Coronary artery (tissue), 2 donors: ENCODE measurements at regions not wholly inside any gene's neighbourhood (a gene's known extent, or its start where the extent isn't known, plus 50 kb on each side); places are given as distances from the start of the nearest gene placed in this dataset.

Experiments
- DNase-seq: peaks from one replicate; pipeline ENCODE4 v3.0.0-alpha.2; 2017; ENCODE audit warnings: low spot score
- H3K27ac ChIP-seq, 2 donors: fragments of 200-600 bp; sonication (generic); one replicate each; pipeline ENCODE4 v1.5.1; 2016 to 2019
- H3K4me3 ChIP-seq: fragments of 200-600 bp; sonication (generic); 2 replicates; pipeline ENCODE4 v1.5.1; 2016; ENCODE audit warnings: mild to moderate bottlenecking, moderate library complexity
- TF ChIP-seq, protein P1 (sequence below): fragments of 200-600 bp; sonication (generic); IDR thresholded peaks from one replicate; pipeline ENCODE4 v1.5.1; 2019; ENCODE audit warnings: antibody characterized with exemption

DNA sequence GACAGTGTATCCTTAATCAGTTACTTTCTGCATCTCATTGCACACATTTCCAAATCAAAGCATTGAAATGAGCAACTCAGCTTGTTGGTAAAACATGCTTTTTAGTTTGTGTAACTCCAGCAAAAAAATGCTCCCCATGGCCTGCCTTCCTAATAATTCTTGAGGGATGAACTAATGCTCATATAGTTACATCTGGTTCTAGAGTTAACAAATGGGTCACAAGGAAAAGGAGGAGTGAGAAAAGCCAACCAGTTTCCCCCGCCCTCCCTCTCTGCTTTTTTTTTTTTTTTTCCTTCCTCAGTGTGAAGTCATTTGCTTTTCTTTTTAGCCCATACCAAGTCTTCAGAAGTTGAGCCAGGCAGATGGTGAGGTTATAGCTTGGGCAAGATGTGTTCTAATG, 231.7 kb downstream of the MTX2 start:
- H3K4me3 ChIP-seq = no peak overlapping the region
- TF ChIP-seq, protein P1, sequence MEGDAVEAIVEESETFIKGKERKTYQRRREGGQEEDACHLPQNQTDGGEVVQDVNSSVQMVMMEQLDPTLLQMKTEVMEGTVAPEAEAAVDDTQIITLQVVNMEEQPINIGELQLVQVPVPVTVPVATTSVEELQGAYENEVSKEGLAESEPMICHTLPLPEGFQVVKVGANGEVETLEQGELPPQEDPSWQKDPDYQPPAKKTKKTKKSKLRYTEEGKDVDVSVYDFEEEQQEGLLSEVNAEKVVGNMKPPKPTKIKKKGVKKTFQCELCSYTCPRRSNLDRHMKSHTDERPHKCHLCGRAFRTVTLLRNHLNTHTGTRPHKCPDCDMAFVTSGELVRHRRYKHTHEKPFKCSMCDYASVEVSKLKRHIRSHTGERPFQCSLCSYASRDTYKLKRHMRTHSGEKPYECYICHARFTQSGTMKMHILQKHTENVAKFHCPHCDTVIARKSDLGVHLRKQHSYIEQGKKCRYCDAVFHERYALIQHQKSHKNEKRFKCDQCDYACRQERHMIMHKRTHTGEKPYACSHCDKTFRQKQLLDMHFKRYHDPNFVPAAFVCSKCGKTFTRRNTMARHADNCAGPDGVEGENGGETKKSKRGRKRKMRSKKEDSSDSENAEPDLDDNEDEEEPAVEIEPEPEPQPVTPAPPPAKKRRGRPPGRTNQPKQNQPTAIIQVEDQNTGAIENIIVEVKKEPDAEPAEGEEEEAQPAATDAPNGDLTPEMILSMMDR = no peak
- no peak for DNase-seq
- H3K27ac ChIP-seq = no peak overlapping the region

DNA sequence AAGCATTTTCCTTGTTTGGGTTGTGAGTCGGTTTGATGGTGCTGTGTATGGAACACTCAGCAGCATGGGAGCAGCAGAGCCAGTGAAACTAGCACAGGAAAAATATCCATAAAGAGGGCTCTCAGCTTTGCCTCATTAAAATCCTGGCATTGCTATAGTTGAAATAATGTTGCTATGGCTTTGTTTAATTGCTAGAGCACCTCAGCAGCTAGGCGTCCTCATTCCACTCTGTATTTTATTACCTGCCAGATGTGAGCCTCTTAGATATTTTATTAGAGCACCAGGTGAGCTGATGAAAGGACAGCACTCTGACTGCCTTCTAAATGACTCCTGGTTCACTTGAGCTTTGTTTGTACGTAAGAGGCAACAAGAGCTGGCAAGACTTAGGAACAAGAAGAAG, 232.4 kb downstream of the MTX2 start:
- TF ChIP-seq, protein P1 = no peak
- Histone ChIP-seq H3K27ac (no peak overlapping the region), H3K4me3 (no peak overlapping the region)
- no peak for DNase-seq

DNA sequence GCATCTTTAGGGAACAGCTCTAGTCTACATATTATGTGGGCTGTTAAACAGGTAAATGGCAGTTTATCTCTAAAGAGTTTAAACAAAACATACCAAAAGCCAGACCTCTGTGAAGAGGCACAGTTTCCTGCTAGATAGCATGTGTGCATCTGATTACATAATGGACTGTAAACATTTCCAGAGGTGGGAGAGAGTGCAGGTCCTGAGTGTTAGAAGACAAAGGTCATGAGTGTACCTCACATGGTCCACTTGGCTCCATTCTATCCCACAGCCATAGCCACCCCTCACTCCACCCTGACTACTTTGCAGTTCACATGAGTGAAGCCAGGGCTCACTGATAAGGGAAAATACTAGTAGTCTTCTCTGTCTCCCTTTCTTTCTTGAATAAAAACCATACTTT, 233.4 kb downstream of the MTX2 start:
- Histone ChIP-seq H3K4me3 (no peak overlapping the region), H3K27ac (no peak overlapping the region)
- TF ChIP-seq, protein P1 = no peak
- no peak for DNase-seq

DNA sequence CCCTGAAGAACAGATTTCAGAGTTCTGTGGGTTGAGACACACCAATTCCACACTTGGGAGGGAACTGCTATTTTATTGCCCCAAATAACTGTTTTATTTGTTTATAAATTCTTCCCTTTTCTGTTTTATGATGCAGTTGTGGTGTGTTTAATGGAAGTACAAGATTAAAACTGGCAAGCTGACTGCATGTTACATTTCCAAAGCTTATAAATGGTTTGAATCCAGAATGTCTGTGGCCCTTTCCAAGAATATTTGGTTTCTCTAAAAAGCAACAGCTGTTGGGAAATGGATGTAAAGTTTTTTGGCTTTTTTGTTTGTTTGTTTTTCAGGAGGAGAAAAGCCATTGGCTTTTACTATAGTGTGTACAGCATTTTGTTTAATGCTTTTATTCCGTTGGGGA, 234.5 kb downstream of the MTX2 start:
- TF ChIP-seq, protein P1 = no peak
- Histone ChIP-seq H3K4me3 (no peak overlapping the region), H3K27ac (no peak overlapping the region)
- DNase-seq = no peak

DNA sequence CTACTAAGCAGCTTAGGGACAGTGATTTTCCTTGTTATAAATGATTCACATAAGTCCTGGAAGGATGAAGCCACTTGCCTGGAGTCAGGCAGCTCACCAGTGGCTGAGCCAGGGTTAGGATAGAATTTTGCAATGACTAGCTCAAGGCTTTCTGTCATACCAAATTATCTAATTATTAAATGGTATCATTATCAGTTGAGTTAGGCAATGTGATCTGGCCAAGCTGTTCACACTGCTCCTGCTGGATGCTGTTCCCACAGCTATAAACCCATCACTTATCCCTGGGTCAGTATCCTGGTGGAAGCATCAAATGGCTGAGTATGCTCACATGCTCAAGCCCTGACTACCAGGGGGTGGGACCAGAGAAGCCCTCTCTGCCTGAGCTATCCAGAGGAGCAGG, 235.2 kb downstream of the MTX2 start:
- H3K4me3 ChIP-seq = no peak overlapping the region
- DNase-seq = no peak
- TF ChIP-seq, protein P1 = no peak
- H3K27ac ChIP-seq = no peak overlapping the region

DNA sequence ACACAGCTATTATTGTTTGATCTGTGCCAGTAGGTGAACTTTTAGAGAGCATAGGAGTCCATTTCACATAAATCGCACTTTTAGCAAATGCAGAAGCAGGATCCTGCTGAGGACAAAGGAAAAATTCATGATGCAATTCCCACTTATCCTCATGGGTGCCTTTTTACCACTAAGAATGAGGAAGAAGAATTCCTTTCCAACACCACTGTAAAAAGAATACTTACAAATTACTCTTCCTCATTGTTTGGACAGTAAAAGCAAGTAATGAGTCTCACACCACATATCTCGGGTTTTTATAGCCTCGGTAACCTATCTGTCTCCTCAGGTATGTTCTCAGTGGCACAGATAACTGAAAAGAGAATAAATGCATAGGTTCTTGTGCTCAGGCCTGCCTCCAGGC, 238.5 kb downstream of the MTX2 start:
- Histone ChIP-seq H3K4me3 (no peak overlapping the region), H3K27ac (no peak overlapping the region)
- TF ChIP-seq, protein P1 = no peak
- DNase-seq = no peak

DNA sequence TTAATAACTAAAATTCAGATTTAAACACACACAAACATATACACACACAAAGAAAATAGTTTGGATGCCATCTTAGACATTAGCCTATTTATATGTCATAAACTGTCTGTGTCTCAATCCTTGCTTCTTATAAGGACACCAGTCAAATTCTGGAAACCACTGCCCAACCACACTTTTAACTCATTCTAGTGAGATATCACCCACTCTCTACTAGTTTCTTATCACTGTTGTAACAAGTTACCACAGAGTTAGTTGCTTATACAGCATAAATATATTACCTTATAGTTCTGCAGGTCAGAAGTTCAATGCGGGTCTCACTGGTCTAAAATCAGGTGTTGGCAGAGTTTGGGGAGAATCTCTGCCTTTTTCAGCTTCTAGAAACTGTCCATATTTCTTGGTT, 239.1 kb downstream of the MTX2 start:
- no peak for DNase-seq
- H3K27ac ChIP-seq = no peak overlapping the region
- TF ChIP-seq, protein P1 = no peak
- no peak overlapping the region for H3K4me3 ChIP-seq
